ENCODE measurements at regions not wholly inside any gene's neighbourhood (a gene's known extent, or its start where the extent isn't known, plus 50 kb on each side); places are given as distances from the start of the nearest gene placed in this dataset.

- no peaks in the 10 kb centered on the region for H3K27me3 ChIP-seq
- H3K4me1 ChIP-seq = no peaks in the 10 kb centered on the region
- no peaks in the 10 kb centered on the region for H3K36me3 ChIP-seq
- H3K27ac ChIP-seq = no peak overlapping the region
- no peak overlapping the region for H3K4me3 ChIP-seq
- DNase-seq (no peak), ATAC-seq (no peak)
- TF ChIP-seq CTCF (IDR thresholded peaks at IDR 0.05) = no peak
- intact Hi-C loops (cut with DNase I) = no loop called here
- H3K9me3 ChIP-seq = no peaks in the 10 kb centered on the region
Observed at GRCh38 chr11:128005562-128005961, 581.8 kb downstream of the ETS1 start.

GRCh38 chr11:127998421-127998820 lies 588.9 kb downstream of the ETS1 start:
- TF ChIP-seq CTCF (IDR thresholded peaks at IDR 0.05) = no peak
- Histone ChIP-seq H3K4me1 (no peaks in the 10 kb centered on the region), H3K4me3 (no peak overlapping the region), H3K27me3 (no peaks in the 10 kb centered on the region), H3K9me3 (no peaks in the 10 kb centered on the region), H3K27ac (no peak overlapping the region), H3K36me3 (no peaks in the 10 kb centered on the region)
- ATAC-seq = no peak
- no peak for DNase-seq
- intact Hi-C loops (cut with DNase I) = no loop called here

GRCh38 chr11:127997594-127997993 lies 589.8 kb downstream of the ETS1 start:
- no peaks in the 10 kb centered on the region for H3K4me1 ChIP-seq
- DNase-seq = no peak
- no peaks in the 10 kb centered on the region for H3K9me3 ChIP-seq
- no peak for TF ChIP-seq CTCF (IDR thresholded peaks at IDR 0.05)
- no peak overlapping the region for H3K4me3 ChIP-seq
- H3K27ac ChIP-seq = no peak overlapping the region
- intact Hi-C loops (cut with DNase I) = no loop called here
- no peak for ATAC-seq
- H3K36me3 ChIP-seq = no peaks in the 10 kb centered on the region
- no peaks in the 10 kb centered on the region for H3K27me3 ChIP-seq

- Histone ChIP-seq H3K27me3 (no peaks in the 10 kb centered on the region), H3K36me3 (no peaks in the 10 kb centered on the region), H3K4me3 (no peak overlapping the region), H3K9me3 (no peaks in the 10 kb centered on the region), H3K27ac (no peak overlapping the region), H3K4me1 (no peaks in the 10 kb centered on the region)
- intact Hi-C loops (cut with DNase I) = no loop called here
- ATAC-seq (no peak), DNase-seq (no peak)
- TF ChIP-seq CTCF (IDR thresholded peaks at IDR 0.05) = no peak
Observed at GRCh38 chr11:127996825-127997224, 590.5 kb downstream of the ETS1 start.

- ATAC-seq = no peak
- no peak for TF ChIP-seq CTCF (IDR thresholded peaks at IDR 0.05)
Observed at GRCh38 chr11:127995921-127996320, 591.4 kb downstream of the ETS1 start.

GRCh38 chr11:127994736-127995135 lies 592.6 kb downstream of the ETS1 start:
- TF ChIP-seq CTCF (IDR thresholded peaks at IDR 0.05) = no peak
- Histone ChIP-seq H3K4me1 (no peaks in the 10 kb centered on the region), H3K9me3 (no peaks in the 10 kb centered on the region), H3K36me3 (no peaks in the 10 kb centered on the region), H3K4me3 (no peak overlapping the region), H3K27me3 (no peaks in the 10 kb centered on the region), H3K27ac (no peak overlapping the region)
- ATAC-seq (no peak), DNase-seq (no peak)
- intact Hi-C loops (cut with DNase I) = no loop called here

More at GRCh38 chr11:127995921-127996320, 591.4 kb downstream of the ETS1 start:
- H3K4me1 ChIP-seq = no peaks in the 10 kb centered on the region
- H3K27ac ChIP-seq = no peak overlapping the region
- no peak for DNase-seq
- H3K36me3 ChIP-seq = no peaks in the 10 kb centered on the region
- no peak overlapping the region for H3K4me3 ChIP-seq
- H3K9me3 ChIP-seq = no peaks in the 10 kb centered on the region
- H3K27me3 ChIP-seq = no peaks in the 10 kb centered on the region
- intact Hi-C loops (cut with DNase I) = no loop called here
